ENCODE measurements at regions not wholly inside any gene's neighbourhood (a gene's known extent, or its start where the extent isn't known, plus 50 kb on each side); places are given as distances from the start of the nearest gene placed in this dataset.

GRCh38 chr14:22463763-22464173, 125.3 kb downstream of the DAD1 start (continued):
- TF ChIP-seq BCLAF1 (IDR thresholded peaks at IDR 0.05) (no peak), PCBP2 (optimal IDR thresholded peaks at IDR 0.05; ENCODE audit: low read depth, low read length, poor library complexity, severe bottlenecking) (no peak), YEATS4 (CRISPR knock-in tag; IDR thresholded peaks at IDR 0.05; ENCODE audit: borderline replicate concordance) (0 out of 2 replicates have a peak, but pooled peaks have one; percentile 27), TAF1 (CRISPR knock-in tag; IDR thresholded peaks at IDR 0.05) (no peak), MTF2 (CRISPR knock-in tag; IDR thresholded peaks at IDR 0.05; ENCODE audit: borderline replicate concordance) (no peak), ZNF367 (CRISPR knock-in tag; IDR thresholded peaks at IDR 0.05; ENCODE audit: borderline replicate concordance) (no peak), PAF1 (CRISPR knock-in tag; IDR thresholded peaks at IDR 0.05) (no peak), POLR2G (IDR thresholded peaks at IDR 0.05; ENCODE audit: low read depth, low read length) (no peak), ZNF343 (CRISPR knock-in tag; IDR thresholded peaks at IDR 0.05) (no peak), TEAD2 (CRISPR knock-in tag; IDR thresholded peaks at IDR 0.05) (no peak), CBFB (CRISPR knock-in tag; IDR thresholded peaks at IDR 0.05) (no peak), SALL1 (CRISPR knock-in tag; IDR thresholded peaks at IDR 0.05) (0 out of 2 replicates have a peak, but pooled peaks have one; percentile 52), SOX13 (IDR thresholded peaks at IDR 0.05) (no peak), SOX13 (CRISPR knock-in tag; conservative IDR thresholded peaks at IDR 0.05 in 1 of 2, IDR thresholded peaks at IDR 0.05 in 1 of 2) (peak in 1 of 2 experiments; percentile 57; a peak in 1 of 4 replicates), TBX3 (IDR thresholded peaks at IDR 0.05; ENCODE audit: borderline replicate concordance) (no peak), ZNF678 (CRISPR knock-in tag; IDR thresholded peaks at IDR 0.05) (no peak), TCF7 (IDR thresholded peaks at IDR 0.05; ENCODE audit: low read depth) (peak; percentile 75), ZNF609 (CRISPR knock-in tag; IDR thresholded peaks at IDR 0.05; ENCODE audit: borderline replicate concordance) (0 out of 2 replicates have a peak, but pooled peaks have one; percentile 33), ZNF468 (CRISPR knock-in tag; IDR thresholded peaks at IDR 0.05) (no peak), IRF9 (CRISPR knock-in tag; IDR thresholded peaks at IDR 0.05; ENCODE audit: borderline replicate concordance) (no peak), FOXK1 (CRISPR knock-in tag; IDR thresholded peaks at IDR 0.05; ENCODE audit: borderline replicate concordance, low read depth) (peak; percentile 18; the same call in 1 of the 2 replicates), TOPORS (CRISPR knock-in tag; IDR thresholded peaks at IDR 0.05) (no peak), ATF1 (CRISPR knock-in tag; IDR thresholded peaks at IDR 0.05) (no peak), MBD4 (IDR thresholded peaks at IDR 0.05; ENCODE audit: borderline replicate concordance, low read length) (no peak)

All from HepG2 (cell line).